ENCODE measurements at regions not wholly inside any gene's neighbourhood (a gene's known extent, or its start where the extent isn't known, plus 50 kb on each side); places are given as distances from the start of the nearest gene placed in this dataset.
"Not testable (repeated sequence)": the region's sequence is repeated elsewhere in the genome, so short reads cannot be mapped to it uniquely, and the experiment has no call there.

- intact Hi-C loops (cut with micrococcal nuclease), result loop anchor here (5.0 kb wide), 1 partner anchor 178 kb away; no protein-coding TSS in a partner anchor
- Mint-ChIP-seq H3K4me1 (ENCODE audit: low read depth) (peaks cover 8% of the 10 kb centered on the region), H3K9me3 (no peaks in the 10 kb centered on the region), H3K36me3 (ENCODE audit: low read depth) (no peaks in the 10 kb centered on the region), H3K27ac (no peak overlapping the region), H3K27me3 (ENCODE audit: insufficient read depth) (peaks cover 2% of the 10 kb centered on the region), H3K4me3 (no peak overlapping the region)
- DNase-seq (ENCODE audit: low spot score), result no peak
Measured at GRCh38 chr10:28429573-28430216, 103.2 kb upstream of the WAC start.

DNA sequence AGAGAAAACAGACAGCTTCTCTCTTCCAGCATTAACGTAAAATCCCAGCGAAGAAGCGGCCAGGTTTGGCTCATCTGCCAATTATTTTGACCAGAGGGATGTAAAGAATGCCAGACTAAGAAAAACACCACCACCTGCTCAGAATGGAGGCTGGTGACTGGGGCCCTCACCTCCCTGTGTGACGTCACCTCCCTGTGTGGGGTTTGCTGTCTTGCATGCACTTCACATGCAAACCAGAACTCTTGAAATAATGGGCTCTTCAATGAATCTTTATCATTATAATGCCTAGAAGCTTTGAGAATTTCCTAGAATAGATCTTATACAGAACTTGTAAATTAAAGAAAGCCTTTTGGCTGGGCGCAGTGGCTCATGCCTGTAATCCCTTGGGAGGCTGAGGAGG lies 101.8 kb upstream of the WAC start:
- H3K4me3 Mint-ChIP-seq, result no peak overlapping the region
- intact Hi-C loops (cut with micrococcal nuclease), result loop anchor here (5.0 kb wide), 1 partner anchor 176 kb away; no protein-coding TSS in a partner anchor
- H3K36me3 Mint-ChIP-seq (ENCODE audit: low read depth), result no peaks in the 10 kb centered on the region
- H3K9me3 Mint-ChIP-seq, result no peaks in the 10 kb centered on the region
- no peak overlapping the region for H3K27ac Mint-ChIP-seq
- DNase-seq (ENCODE audit: low spot score), result no peak
- peaks cover 2% of the 10 kb centered on the region for H3K27me3 Mint-ChIP-seq (ENCODE audit: insufficient read depth)
- peaks cover 8% of the 10 kb centered on the region for H3K4me1 Mint-ChIP-seq (ENCODE audit: low read depth)

DNA sequence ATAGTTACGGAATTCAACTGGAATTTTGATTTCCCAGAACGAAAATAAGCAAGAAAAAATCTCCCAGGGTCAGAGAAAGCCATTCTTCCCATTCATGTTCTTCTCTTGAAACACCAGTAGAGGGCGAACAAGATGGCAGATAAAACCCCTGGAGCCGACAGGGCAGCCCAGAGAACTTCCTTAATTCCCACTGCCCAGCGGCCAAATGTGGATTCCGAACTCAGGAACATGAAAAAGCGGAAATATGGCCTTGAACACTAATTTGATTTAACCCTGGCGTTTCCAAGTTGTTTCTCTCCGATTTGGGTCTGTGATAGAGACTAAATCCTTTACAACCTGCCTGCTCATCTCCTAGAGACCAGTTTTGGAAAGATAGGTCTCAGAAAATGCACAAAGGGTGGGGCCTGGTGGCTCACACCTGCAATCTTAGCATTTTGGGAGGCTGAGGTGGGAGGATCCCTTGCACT lies 100.7 kb upstream of the WAC start:
- H3K4me3 Mint-ChIP-seq, result no peak overlapping the region
- H3K36me3 Mint-ChIP-seq (ENCODE audit: low read depth), result no peaks in the 10 kb centered on the region
- no peak overlapping the region for H3K27ac Mint-ChIP-seq
- H3K4me1 Mint-ChIP-seq (ENCODE audit: low read depth), result peaks cover 8% of the 10 kb centered on the region
- H3K9me3 Mint-ChIP-seq, result no peaks in the 10 kb centered on the region
- DNase-seq (ENCODE audit: low spot score), result no peak
- H3K27me3 Mint-ChIP-seq (ENCODE audit: insufficient read depth), result peaks cover 2% of the 10 kb centered on the region
- intact Hi-C loops (cut with micrococcal nuclease), result loop anchor here (1.0 to 5.0 kb wide), 3 partner anchors 101 to 196 kb away; partner anchors contain the start of gene WAC

DNA sequence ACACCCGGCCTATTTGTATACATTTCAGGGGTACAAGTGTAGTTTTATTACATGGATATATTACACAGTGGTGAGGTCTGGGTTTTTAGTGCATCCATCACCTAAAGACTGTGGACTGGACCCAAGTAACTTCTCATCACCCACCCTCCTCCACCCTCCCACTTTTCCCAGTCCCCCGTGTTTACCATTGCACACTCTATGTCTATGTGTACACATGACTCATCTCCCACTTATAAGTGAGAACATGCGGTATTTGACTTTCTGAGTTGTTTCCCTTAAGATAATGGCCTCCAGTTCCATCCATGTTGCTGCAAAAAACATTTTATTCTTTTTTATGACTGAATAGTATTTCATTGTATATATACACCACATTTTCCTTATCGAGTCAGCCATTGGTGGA lies 98.9 kb upstream of the WAC start:
- H3K27ac Mint-ChIP-seq, result no peak overlapping the region
- no peak overlapping the region for H3K4me3 Mint-ChIP-seq
- no peaks in the 10 kb centered on the region for H3K9me3 Mint-ChIP-seq
- no peaks in the 10 kb centered on the region for H3K36me3 Mint-ChIP-seq (ENCODE audit: low read depth)
- intact Hi-C loops (cut with micrococcal nuclease), result loop anchor here (5.0 kb wide), 1 partner anchor 173 kb away; no protein-coding TSS in a partner anchor
- no peak for DNase-seq (ENCODE audit: low spot score)
- H3K4me1 Mint-ChIP-seq (ENCODE audit: low read depth), result peaks cover 8% of the 10 kb centered on the region
- H3K27me3 Mint-ChIP-seq (ENCODE audit: insufficient read depth), result peaks cover 3% of the 10 kb centered on the region

GRCh38 chr10:28442403-28442802 lies 90.5 kb upstream of the WAC start:
- Mint-ChIP-seq H3K27me3 (ENCODE audit: insufficient read depth) (peaks cover 3% of the 10 kb centered on the region), H3K4me3 (no peak overlapping the region), H3K36me3 (ENCODE audit: low read depth) (no peaks in the 10 kb centered on the region), H3K27ac (no peak overlapping the region), H3K4me1 (ENCODE audit: low read depth) (no peaks in the 10 kb centered on the region), H3K9me3 (no peaks in the 10 kb centered on the region)
- no peak for DNase-seq (ENCODE audit: low spot score)
- intact Hi-C loops (cut with micrococcal nuclease), result no loop called here

DNA sequence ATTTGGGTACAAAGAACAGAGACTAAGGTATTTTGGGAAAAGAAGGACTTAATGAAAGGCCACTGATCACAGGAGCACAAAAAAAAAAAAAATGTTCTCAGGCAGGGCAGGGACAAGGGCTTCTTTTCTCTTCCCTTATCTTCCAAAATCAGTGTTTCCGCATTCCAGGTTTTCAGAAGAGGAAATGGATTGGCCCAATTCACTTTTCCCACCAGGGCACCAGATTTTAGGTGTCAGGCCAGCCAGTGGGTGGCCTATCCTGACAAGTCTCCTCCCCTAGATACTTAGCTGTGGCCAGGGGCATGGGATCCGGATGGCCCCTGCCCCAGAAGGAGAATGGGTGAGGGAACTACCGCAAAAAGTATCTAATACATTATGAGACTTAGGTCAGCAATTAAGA lies 88.9 kb upstream of the WAC start:
- H3K36me3 Mint-ChIP-seq (ENCODE audit: low read depth), result no peaks in the 10 kb centered on the region
- H3K4me1 Mint-ChIP-seq (ENCODE audit: low read depth), result no peaks in the 10 kb centered on the region

GRCh38 chr10:28445516-28445915 lies 87.4 kb upstream of the WAC start:
- intact Hi-C loops (cut with micrococcal nuclease), result no loop called here
- Mint-ChIP-seq H3K4me1 (ENCODE audit: low read depth) (no peaks in the 10 kb centered on the region), H3K27ac (no peak overlapping the region), H3K27me3 (ENCODE audit: insufficient read depth) (no peaks in the 10 kb centered on the region), H3K9me3 (no peaks in the 10 kb centered on the region), H3K4me3 (no peak overlapping the region), H3K36me3 (ENCODE audit: low read depth) (no peaks in the 10 kb centered on the region)
- DNase-seq (ENCODE audit: low spot score), result no peak

More for the DNA sequence above, 88.9 kb upstream of the WAC start:
- no peak for DNase-seq (ENCODE audit: low spot score)
- Mint-ChIP-seq H3K27me3 (ENCODE audit: insufficient read depth) (no peaks in the 10 kb centered on the region), H3K4me3 (no peak overlapping the region), H3K9me3 (no peaks in the 10 kb centered on the region), H3K27ac (no peak overlapping the region)
- intact Hi-C loops (cut with micrococcal nuclease), result no loop called here

GRCh38 chr10:28449382-28449781 lies 83.5 kb upstream of the WAC start:
- Mint-ChIP-seq H3K36me3 (ENCODE audit: low read depth) (no peaks in the 10 kb centered on the region), H3K27me3 (ENCODE audit: insufficient read depth) (peaks cover 2% of the 10 kb centered on the region), H3K27ac (no peak overlapping the region), H3K4me1 (ENCODE audit: low read depth) (no peaks in the 10 kb centered on the region), H3K4me3 (no peak overlapping the region), H3K9me3 (no peaks in the 10 kb centered on the region)
- intact Hi-C loops (cut with micrococcal nuclease), result no loop called here
- no peak for DNase-seq (ENCODE audit: low spot score)

GRCh38 chr10:28449926-28450325 lies 83.0 kb upstream of the WAC start:
- intact Hi-C loops (cut with micrococcal nuclease), result no loop called here
- peaks cover 4% of the 10 kb centered on the region for H3K27me3 Mint-ChIP-seq (ENCODE audit: insufficient read depth)
- H3K4me3 Mint-ChIP-seq, result no peak overlapping the region
- H3K9me3 Mint-ChIP-seq, result no peaks in the 10 kb centered on the region
- H3K27ac Mint-ChIP-seq, result no peak overlapping the region
- no peaks in the 10 kb centered on the region for H3K4me1 Mint-ChIP-seq (ENCODE audit: low read depth)
- no peaks in the 10 kb centered on the region for H3K36me3 Mint-ChIP-seq (ENCODE audit: low read depth)
- no peak for DNase-seq (ENCODE audit: low spot score)

DNA sequence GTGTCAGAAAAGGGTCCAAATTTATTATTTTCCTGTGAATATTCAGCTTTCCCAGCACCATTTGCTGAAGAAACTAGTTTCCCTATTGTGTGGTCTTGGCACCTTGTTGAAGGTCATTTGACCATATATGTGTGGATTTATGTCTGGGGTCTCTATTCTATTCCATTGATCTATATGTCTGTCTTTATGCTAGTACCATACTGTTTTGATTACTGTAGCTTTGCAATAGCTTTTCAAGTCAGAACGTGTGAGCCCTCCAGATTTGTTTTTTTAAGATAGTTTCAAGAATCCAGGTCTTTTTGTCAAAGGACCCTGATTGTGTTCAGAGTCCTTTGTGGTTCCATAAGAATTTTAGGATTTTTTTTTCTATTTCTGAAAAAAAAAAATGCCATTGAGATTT lies 79.0 kb upstream of the WAC start:
- Mint-ChIP-seq H3K4me1 (ENCODE audit: low read depth) (no peaks in the 10 kb centered on the region), H3K9me3 (no peaks in the 10 kb centered on the region), H3K27ac (no peak overlapping the region), H3K27me3 (ENCODE audit: insufficient read depth) (peaks cover 16% of the 10 kb centered on the region), H3K36me3 (ENCODE audit: low read depth) (no peaks in the 10 kb centered on the region), H3K4me3 (no peak overlapping the region)
- intact Hi-C loops (cut with micrococcal nuclease), result no loop called here
- DNase-seq (ENCODE audit: low spot score), result no peak

GRCh38 chr10:28457110-28457509 lies 75.8 kb upstream of the WAC start:
- H3K27ac Mint-ChIP-seq, result no peak overlapping the region
- peaks cover 18% of the 10 kb centered on the region for H3K27me3 Mint-ChIP-seq (ENCODE audit: insufficient read depth)
- H3K4me3 Mint-ChIP-seq, result no peak overlapping the region
- no peaks in the 10 kb centered on the region for H3K36me3 Mint-ChIP-seq (ENCODE audit: low read depth)
- no peaks in the 10 kb centered on the region for H3K4me1 Mint-ChIP-seq (ENCODE audit: low read depth)
- intact Hi-C loops (cut with micrococcal nuclease), result no loop called here
- H3K9me3 Mint-ChIP-seq, result no peaks in the 10 kb centered on the region
- no peak for DNase-seq (ENCODE audit: low spot score)

DNA sequence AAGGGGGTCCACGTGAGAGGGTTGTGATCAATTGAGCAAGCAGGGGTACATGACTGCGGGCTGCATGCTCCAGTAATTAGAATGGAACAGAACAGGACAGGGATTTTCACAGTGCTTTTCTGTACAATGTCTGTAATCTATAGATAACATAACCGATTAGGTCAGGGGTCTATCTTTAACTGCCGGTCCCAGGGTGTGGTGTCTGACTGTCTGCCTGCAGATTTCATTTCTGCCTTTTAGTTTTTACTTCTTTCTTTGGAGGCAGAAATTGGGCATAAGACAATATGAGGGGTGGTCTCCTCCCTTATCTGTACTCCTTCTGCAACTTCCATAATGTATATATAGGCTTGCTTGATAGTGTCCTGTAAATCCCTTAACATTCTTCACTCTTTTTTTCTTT lies 75.0 kb upstream of the WAC start:
- H3K4me1 Mint-ChIP-seq (ENCODE audit: low read depth); intact Hi-C loops (cut with micrococcal nuclease); H3K36me3 Mint-ChIP-seq (ENCODE audit: low read depth); DNase-seq (ENCODE audit: low spot score); H3K27ac Mint-ChIP-seq; H3K9me3 Mint-ChIP-seq; H3K4me3 Mint-ChIP-seq: not testable (repeated sequence)
- H3K27me3 Mint-ChIP-seq (ENCODE audit: insufficient read depth), result peaks cover 16% of the 10 kb centered on the region

GRCh38 chr10:28459453-28460144 lies 73.3 kb upstream of the WAC start:
- intact Hi-C loops (cut with micrococcal nuclease), result no loop called here
- DNase-seq (ENCODE audit: low spot score), result no peak
- H3K27ac Mint-ChIP-seq, result no peak overlapping the region
- no peaks in the 10 kb centered on the region for H3K36me3 Mint-ChIP-seq (ENCODE audit: low read depth)
- no peaks in the 10 kb centered on the region for H3K4me1 Mint-ChIP-seq (ENCODE audit: low read depth)
- H3K27me3 Mint-ChIP-seq (ENCODE audit: insufficient read depth), result peaks cover 18% of the 10 kb centered on the region
- H3K4me3 Mint-ChIP-seq, result no peak overlapping the region
- H3K9me3 Mint-ChIP-seq, result no peaks in the 10 kb centered on the region
